ENCODE measurements at regions not wholly inside any gene's neighbourhood (a gene's known extent, or its start where the extent isn't known, plus 50 kb on each side); places are given as distances from the start of the nearest gene placed in this dataset.

DNA sequence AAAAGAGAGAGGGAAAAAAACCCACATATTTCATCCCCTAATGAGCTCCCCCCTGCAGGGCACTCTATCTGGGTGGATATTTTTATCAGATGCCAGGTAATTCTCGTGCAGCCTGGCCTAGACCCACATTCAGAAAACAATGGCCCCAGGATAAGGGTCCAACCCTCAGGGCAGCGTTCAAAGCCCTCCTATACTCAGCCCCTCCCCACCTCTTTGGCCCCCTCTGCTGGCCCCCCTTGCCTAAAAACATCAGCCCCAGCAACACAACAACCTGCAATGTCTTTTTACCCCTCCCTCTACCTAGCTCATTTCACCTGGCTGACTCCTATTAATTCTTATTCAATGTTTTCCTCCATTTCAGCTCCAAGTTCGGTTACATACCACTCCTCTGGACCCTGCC, 145.4 kb upstream of the MED14 start:
- POLR2A ChIA-PET, result interaction anchor here (0.6 kb wide), 1 partner anchor 1960 kb away, joined by 3 read pairs; no protein-coding TSS in a partner anchor

DNA sequence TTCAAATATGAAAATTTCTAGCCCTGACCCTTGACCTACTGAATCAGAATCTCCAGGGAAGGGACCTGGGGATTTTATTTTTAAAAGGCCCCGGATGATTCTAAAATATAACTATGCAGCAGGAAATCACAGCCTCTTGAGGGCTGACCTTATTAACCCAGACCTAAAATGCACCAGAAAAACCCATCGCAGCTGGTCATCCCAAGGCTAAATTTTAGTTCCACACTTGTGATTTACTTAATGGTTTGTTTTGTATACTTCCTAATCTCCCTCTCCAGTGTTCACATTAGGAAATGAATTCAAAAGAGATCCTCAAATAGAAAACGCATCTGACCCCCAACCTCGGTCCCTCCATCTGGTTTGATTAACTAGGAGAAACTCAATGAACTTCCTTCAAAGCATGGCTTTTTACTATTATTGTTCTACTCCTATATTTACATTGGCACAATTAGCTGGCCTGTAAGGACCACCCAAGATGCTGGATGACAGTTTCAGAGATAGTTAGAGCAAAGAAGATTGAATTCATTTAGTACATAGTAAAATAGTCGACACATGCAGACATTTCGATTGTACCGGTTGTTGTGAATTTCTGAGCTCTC, 147.8 kb upstream of the MED14 start:
- H3K4me3 Mint-ChIP-seq, result no peak overlapping the region
- DNase-seq, result no peak
- H3K27me3 ChIP-seq (ENCODE audit: insufficient read depth, low read length, poor library complexity, severe bottlenecking), result no peaks in the 10 kb centered on the region
- H3K36me3 Mint-ChIP-seq, result no peaks in the 10 kb centered on the region
- peaks cover 0 to 2% (median 1%) of the 10 kb centered on the region in 3 donors for H3K4me1 Mint-ChIP-seq
- peaks cover 0 to 3% of the 10 kb centered on the region in 2 donors for H3K27me3 Mint-ChIP-seq
- no peak overlapping the region for H3K27ac Mint-ChIP-seq
- no peak overlapping the region for H3K4me3 ChIP-seq (ENCODE audit: low read length)
- CTCF ChIA-PET, result no interaction called here
- no peak overlapping the region for H3K27ac ChIP-seq (ENCODE audit: low read depth, low read length)
- no peaks in the 10 kb centered on the region for H3K4me1 ChIP-seq (ENCODE audit: insufficient read depth, low read length)
- H3K36me3 ChIP-seq (ENCODE audit: insufficient read depth, low read length), result no peaks in the 10 kb centered on the region
- no peaks in the 10 kb centered on the region for H3K9me3 Mint-ChIP-seq
- POLR2A ChIA-PET, result no interaction called here
- no peaks in the 10 kb centered on the region for H3K9me3 ChIP-seq (ENCODE audit: low read length)

More for the DNA sequence above, 145.4 kb upstream of the MED14 start:
- no peak overlapping the region for H3K4me3 ChIP-seq (ENCODE audit: low read length)
- Mint-ChIP-seq H3K36me3 (no peaks in the 10 kb centered on the region), H3K27me3 (peaks cover 0 to 4% of the 10 kb centered on the region in 2 donors), H3K9me3 (no peaks in the 10 kb centered on the region), H3K27ac (peak overlapping the region in 1 of 8 donors; percentile 2), H3K4me3 (no peak overlapping the region), H3K4me1 (no peaks in the 10 kb centered on the region)
- no peaks in the 10 kb centered on the region for H3K9me3 ChIP-seq (ENCODE audit: low read length)
- H3K27me3 ChIP-seq (ENCODE audit: insufficient read depth, low read length, poor library complexity, severe bottlenecking), result no peaks in the 10 kb centered on the region
- CTCF ChIA-PET, result interaction anchor here (2.1 kb wide), 1 partner anchor 235 kb away, joined by 8 read pairs; no protein-coding TSS in a partner anchor
- H3K4me1 ChIP-seq (ENCODE audit: insufficient read depth, low read length), result no peaks in the 10 kb centered on the region
- H3K36me3 ChIP-seq (ENCODE audit: insufficient read depth, low read length), result no peaks in the 10 kb centered on the region
- H3K27ac ChIP-seq (ENCODE audit: low read depth, low read length), result no peak overlapping the region
- DNase-seq, result no peak

DNA sequence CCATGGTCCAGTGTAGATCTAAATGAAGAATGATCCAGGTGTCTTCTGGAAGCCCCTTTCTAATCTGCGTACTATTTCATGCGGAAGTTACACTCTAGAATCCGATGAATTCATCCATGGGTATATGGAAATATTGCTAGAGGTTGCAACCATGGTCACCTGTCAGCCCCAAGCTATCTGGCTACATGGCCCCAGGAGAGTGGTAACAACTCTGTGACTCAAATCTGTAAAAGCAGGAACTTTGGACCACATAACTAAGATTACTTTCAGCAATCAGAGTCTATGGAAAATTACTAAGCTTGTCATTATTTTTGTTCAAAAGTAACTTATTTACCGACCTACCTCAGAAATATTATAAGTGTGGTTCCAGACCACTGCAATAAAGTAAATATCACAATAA, 150.6 kb upstream of the MED14 start:
- CTCF ChIA-PET, result no interaction called here
- no peak for DNase-seq
- Histone ChIP-seq H3K4me3 (ENCODE audit: low read length) (no peak overlapping the region), H3K9me3 (ENCODE audit: low read length) (no peaks in the 10 kb centered on the region), H3K4me1 (ENCODE audit: insufficient read depth, low read length) (no peaks in the 10 kb centered on the region), H3K27ac (ENCODE audit: low read depth, low read length) (no peak overlapping the region), H3K27me3 (ENCODE audit: insufficient read depth, low read length, poor library complexity, severe bottlenecking) (no peaks in the 10 kb centered on the region), H3K36me3 (ENCODE audit: insufficient read depth, low read length) (no peaks in the 10 kb centered on the region)
- no peaks in the 10 kb centered on the region for H3K9me3 Mint-ChIP-seq
- H3K4me1 Mint-ChIP-seq, result peaks cover 0 to 3% (median 2%) of the 10 kb centered on the region in 3 donors
- H3K27ac Mint-ChIP-seq, result no peak overlapping the region
- H3K27me3 Mint-ChIP-seq, result peaks cover 0 to 3% of the 10 kb centered on the region in 2 donors
- POLR2A ChIA-PET, result no interaction called here
- no peaks in the 10 kb centered on the region for H3K36me3 Mint-ChIP-seq
- no peak overlapping the region for H3K4me3 Mint-ChIP-seq

DNA sequence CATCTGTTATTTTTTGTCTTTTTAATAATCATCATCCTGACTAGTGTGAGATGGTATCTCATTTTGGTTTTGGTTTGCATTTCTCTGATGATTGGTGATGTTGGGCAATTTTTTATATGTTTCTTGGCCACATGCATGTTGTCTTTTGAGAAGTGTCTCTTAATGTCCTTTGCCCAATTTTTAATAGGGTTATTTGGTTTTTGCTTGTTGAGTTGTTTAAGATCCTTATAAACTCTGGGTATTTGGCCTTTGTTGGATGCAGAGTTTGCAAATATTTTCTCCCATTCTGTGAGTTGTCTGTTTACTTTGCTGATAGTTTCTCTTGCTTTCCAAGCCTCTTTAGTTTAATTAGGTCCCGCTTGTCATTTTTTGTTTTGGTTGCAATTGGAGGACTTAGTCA, 152.1 kb upstream of the MED14 start:
- ChIA-PET POLR2A (no interaction called here), CTCF (no interaction called here)
- Mint-ChIP-seq H3K9me3 (peaks cover 0 to 8% (median 0%) of the 10 kb centered on the region in 5 donors), H3K27ac (no peak overlapping the region), H3K27me3 (peaks cover 0 to 10% of the 10 kb centered on the region in 2 donors), H3K4me1 (peaks cover 0 to 3% (median 2%) of the 10 kb centered on the region in 3 donors), H3K36me3 (no peaks in the 10 kb centered on the region), H3K4me3 (no peak overlapping the region)
- no peak overlapping the region for H3K4me3 ChIP-seq (ENCODE audit: low read length)
- H3K4me1 ChIP-seq (ENCODE audit: insufficient read depth, low read length), result no peaks in the 10 kb centered on the region
- no peaks in the 10 kb centered on the region for H3K27me3 ChIP-seq (ENCODE audit: insufficient read depth, low read length, poor library complexity, severe bottlenecking)
- no peak overlapping the region for H3K27ac ChIP-seq (ENCODE audit: low read depth, low read length)
- no peak for DNase-seq
- H3K9me3 ChIP-seq (ENCODE audit: low read length), result no peaks in the 10 kb centered on the region
- no peaks in the 10 kb centered on the region for H3K36me3 ChIP-seq (ENCODE audit: insufficient read depth, low read length)

DNA sequence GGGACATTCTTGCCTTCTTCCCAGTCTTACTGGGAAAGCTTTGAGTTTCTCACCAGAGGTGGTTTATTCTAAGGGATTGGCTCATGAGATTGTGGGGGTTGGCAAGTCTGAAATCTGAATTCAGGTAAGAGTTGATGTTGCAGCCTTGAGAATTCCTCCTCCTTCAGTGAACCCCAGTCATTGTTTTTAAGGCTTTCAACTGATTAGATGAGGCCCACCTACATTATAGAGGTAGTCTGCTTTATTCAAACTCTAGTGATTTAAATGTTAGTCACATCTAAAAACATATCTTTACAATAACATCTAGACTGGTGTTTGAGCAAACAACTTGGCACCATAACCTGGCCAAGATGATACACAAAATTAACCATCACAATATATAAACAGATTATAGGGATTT, 156.5 kb upstream of the MED14 start:
- Mint-ChIP-seq H3K27ac (no peak overlapping the region), H3K9me3 (peaks cover 0 to 8% (median 0%) of the 10 kb centered on the region in 5 donors), H3K4me3 (no peak overlapping the region), H3K36me3 (peaks cover 0 to 5% (median 0%) of the 10 kb centered on the region in 3 donors), H3K27me3 (peaks cover 0 to 29% of the 10 kb centered on the region in 2 donors), H3K4me1 (peaks cover 0 to 3% (median 2%) of the 10 kb centered on the region in 3 donors)
- no peak for DNase-seq
- Histone ChIP-seq H3K36me3 (ENCODE audit: insufficient read depth, low read length) (no peaks in the 10 kb centered on the region), H3K27me3 (ENCODE audit: insufficient read depth, low read length, poor library complexity, severe bottlenecking) (no peaks in the 10 kb centered on the region), H3K4me1 (ENCODE audit: insufficient read depth, low read length) (no peaks in the 10 kb centered on the region), H3K9me3 (ENCODE audit: low read length) (no peaks in the 10 kb centered on the region), H3K27ac (ENCODE audit: low read depth, low read length) (no peak overlapping the region), H3K4me3 (ENCODE audit: low read length) (no peak overlapping the region)
- CTCF ChIA-PET, result no interaction called here
- POLR2A ChIA-PET, result no interaction called here

DNA sequence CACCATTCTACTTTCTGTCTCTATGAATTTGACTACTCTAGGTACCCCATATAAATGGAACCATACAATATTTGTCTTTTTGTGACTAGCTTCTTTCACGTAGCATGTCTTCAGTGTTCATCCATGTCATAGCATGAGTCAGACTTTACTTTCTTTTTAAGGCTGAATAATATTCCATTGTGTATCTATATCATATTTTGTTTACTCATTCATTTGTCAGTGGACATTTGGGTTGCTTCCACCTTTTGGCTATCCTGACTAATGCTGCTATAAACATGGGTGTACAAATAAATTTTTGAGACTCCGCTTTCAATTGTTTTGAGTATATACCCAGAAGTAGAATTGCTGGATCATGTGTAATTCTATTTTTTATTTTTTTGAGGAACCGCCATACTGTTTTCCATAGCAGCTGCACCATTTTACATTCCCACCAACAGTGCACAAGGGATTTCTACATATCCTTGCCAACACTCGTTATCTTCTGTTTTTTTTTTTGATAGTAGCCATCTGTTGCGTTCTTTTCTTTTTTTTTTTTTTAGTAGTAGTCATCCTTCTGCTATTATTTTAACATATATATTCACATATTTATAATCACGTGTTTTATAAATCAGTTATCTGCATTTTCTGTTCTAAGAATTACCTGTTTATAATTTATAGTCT, 158.0 kb upstream of the MED14 start:
- no peak for DNase-seq
- Histone ChIP-seq H3K27me3 (ENCODE audit: insufficient read depth, low read length, poor library complexity, severe bottlenecking) (no peaks in the 10 kb centered on the region), H3K4me1 (ENCODE audit: insufficient read depth, low read length) (no peaks in the 10 kb centered on the region), H3K9me3 (ENCODE audit: low read length) (no peaks in the 10 kb centered on the region), H3K4me3 (ENCODE audit: low read length) (no peak overlapping the region), H3K36me3 (ENCODE audit: insufficient read depth, low read length) (no peaks in the 10 kb centered on the region), H3K27ac (ENCODE audit: low read depth, low read length) (no peak overlapping the region)
- no peak overlapping the region for H3K4me3 Mint-ChIP-seq
- peaks cover 0 to 33% of the 10 kb centered on the region in 2 donors for H3K27me3 Mint-ChIP-seq
- H3K9me3 Mint-ChIP-seq, result peaks cover 0 to 8% (median 0%) of the 10 kb centered on the region in 5 donors
- POLR2A ChIA-PET, result no interaction called here
- peak overlapping the region in 1 of 8 donors; percentile 13 for H3K27ac Mint-ChIP-seq
- CTCF ChIA-PET, result no interaction called here
- no peaks in the 10 kb centered on the region for H3K4me1 Mint-ChIP-seq
- peaks cover 0 to 5% (median 0%) of the 10 kb centered on the region in 3 donors for H3K36me3 Mint-ChIP-seq

DNA sequence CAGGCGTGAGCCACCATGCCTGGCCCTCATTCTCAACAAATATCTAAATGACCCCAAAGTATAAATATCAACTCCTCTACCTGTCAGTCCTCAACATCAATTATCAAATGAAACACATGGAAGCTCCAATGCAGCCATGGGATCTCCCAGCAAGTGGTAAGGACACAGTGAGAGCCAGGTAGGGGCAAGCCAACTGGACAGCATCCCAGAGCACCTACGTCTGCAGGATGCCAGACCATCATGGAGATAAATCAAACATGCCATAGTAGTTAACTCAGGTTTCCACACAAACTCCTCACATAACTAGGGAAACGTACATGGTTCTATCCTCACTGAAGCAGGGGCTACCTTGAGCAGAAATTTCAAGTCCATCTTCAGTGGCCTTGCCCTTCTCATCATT, 159.9 kb upstream of the MED14 start:
- no peaks in the 10 kb centered on the region for H3K4me1 Mint-ChIP-seq
- H3K4me3 Mint-ChIP-seq, result no peak overlapping the region
- peaks cover 0 to 5% (median 0%) of the 10 kb centered on the region in 3 donors for H3K36me3 Mint-ChIP-seq
- H3K27ac Mint-ChIP-seq, result no peak overlapping the region
- Histone ChIP-seq H3K27ac (ENCODE audit: low read depth, low read length) (no peak overlapping the region), H3K9me3 (ENCODE audit: low read length) (no peaks in the 10 kb centered on the region), H3K36me3 (ENCODE audit: insufficient read depth, low read length) (no peaks in the 10 kb centered on the region), H3K4me3 (ENCODE audit: low read length) (no peak overlapping the region), H3K4me1 (ENCODE audit: insufficient read depth, low read length) (no peaks in the 10 kb centered on the region), H3K27me3 (ENCODE audit: insufficient read depth, low read length, poor library complexity, severe bottlenecking) (no peaks in the 10 kb centered on the region)
- DNase-seq, result no peak
- ChIA-PET CTCF (no interaction called here), POLR2A (no interaction called here)
- H3K9me3 Mint-ChIP-seq, result peaks cover 0 to 8% (median 0%) of the 10 kb centered on the region in 5 donors
- peaks cover 0 to 43% of the 10 kb centered on the region in 2 donors for H3K27me3 Mint-ChIP-seq

DNA sequence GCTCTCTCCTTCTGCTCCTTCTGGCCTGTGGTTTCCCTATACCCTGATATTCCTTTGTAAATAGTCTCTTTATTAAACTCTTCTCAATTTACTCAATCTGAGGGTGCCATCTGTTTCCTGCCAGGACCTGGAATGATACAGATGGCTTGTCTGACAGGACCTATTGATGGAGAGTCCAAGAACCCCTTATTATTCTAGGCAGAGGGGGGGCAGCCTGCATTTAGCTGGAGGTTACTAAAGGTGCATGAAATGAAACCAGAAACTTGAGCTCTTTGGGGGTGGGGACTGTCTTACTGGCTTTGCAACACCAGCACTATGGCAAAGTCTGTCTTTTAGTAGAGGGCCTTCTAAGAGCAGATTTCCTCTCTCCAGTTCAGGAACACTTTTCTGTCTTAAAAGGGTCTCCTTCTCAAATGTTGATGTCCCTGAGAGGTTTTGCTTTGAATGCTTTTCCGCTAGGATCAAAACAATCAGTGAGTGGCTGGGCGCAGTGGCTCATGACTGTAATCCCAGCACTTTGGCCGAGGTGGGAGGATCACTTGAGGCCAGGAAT, 162.5 kb upstream of the MED14 start:
- POLR2A ChIA-PET, result interaction anchor here (0.5 kb wide), 1 partner anchor 42 kb away, joined by 3 read pairs; no protein-coding TSS in a partner anchor
- H3K36me3 Mint-ChIP-seq, result peaks cover 0 to 5% (median 0%) of the 10 kb centered on the region in 3 donors
- no peak for DNase-seq
- Histone ChIP-seq H3K36me3 (ENCODE audit: insufficient read depth, low read length) (no peaks in the 10 kb centered on the region), H3K27ac (ENCODE audit: low read depth, low read length) (no peak overlapping the region), H3K4me3 (ENCODE audit: low read length) (no peak overlapping the region), H3K4me1 (ENCODE audit: insufficient read depth, low read length) (no peaks in the 10 kb centered on the region), H3K27me3 (ENCODE audit: insufficient read depth, low read length, poor library complexity, severe bottlenecking) (no peaks in the 10 kb centered on the region), H3K9me3 (ENCODE audit: low read length) (no peaks in the 10 kb centered on the region)
- H3K27me3 Mint-ChIP-seq, result peaks cover 8 to 38% of the 10 kb centered on the region in 2 donors
- peaks cover 0 to 2% (median 0%) of the 10 kb centered on the region in 5 donors for H3K9me3 Mint-ChIP-seq
- H3K4me3 Mint-ChIP-seq, result no peak overlapping the region
- CTCF ChIA-PET, result no interaction called here
- peak overlapping the region in 2 of 8 donors; percentile 36 to 52 for H3K27ac Mint-ChIP-seq
- no peaks in the 10 kb centered on the region for H3K4me1 Mint-ChIP-seq
